DMS153 treated with DMSO at 0.1 percent for 48 hours (cell line): ENCODE measurements at regions not wholly inside any gene's neighbourhood (a gene's known extent, or its start where the extent isn't known, plus 50 kb on each side); places are given as distances from the start of the nearest gene placed in this dataset.
"Not testable (repeated sequence)": the region's sequence is repeated elsewhere in the genome, so short reads cannot be mapped to it uniquely, and the experiment has no call there.

Experiments
- DNase-seq: peaks from one replicate; lab custom pipeline; 2025; ENCODE audit not compliant: unreplicated experiment; lab: John Stamatoyannopoulos, UW

GRCh38 chr3:163335429-163335828 is 1742.9 kb downstream of the SI start:
- DNase-seq = no peak

DNA sequence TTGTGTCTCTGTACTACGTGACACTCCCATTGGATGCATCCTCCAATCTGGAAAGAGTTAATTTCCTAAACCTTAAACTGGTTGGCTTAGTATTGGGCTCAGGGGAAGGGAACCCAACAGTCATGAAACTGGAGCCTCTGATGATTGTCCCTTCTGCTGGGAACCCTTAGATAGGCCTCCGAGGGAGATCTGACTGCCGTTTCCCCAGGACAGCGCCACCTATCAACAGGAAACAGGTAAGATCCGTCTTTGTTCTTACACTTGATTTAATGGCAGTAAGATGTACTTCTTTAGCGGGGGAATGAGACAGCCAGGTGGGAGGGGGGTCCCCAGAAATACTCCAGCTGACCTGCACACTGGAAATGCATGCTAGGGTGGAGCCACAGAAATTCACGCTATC is 1749.6 kb downstream of the SI start:
- no peak for DNase-seq

GRCh38 chr3:163327086-163327485 is 1751.2 kb downstream of the SI start:
- no peak for DNase-seq

- DNase-seq = no peak
Observed at GRCh38 chr3:163315786-163316185, 1762.5 kb downstream of the SI start.

DNA sequence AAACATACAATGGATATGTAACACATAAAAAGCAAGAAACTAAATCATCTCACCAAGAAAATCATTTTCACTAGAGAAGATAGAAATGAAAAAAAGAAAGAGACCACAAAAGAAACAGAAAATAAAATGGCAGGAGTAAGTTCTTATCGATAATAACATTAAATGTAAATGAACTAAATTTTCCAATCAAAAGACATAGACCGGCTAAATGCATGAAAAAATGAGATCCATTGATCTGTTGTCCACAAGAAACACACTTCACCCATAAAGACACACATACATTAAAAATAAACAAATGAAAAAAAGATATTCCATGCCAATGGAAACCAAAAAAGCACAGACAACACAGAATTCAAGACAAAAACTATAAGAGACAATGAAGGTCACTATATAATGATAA is 1771.9 kb downstream of the SI start:
- DNase-seq = no peak

- DNase-seq = no peak
Observed at GRCh38 chr3:163273694-163274093, 1777.1 kb downstream of the OTOL1 start.

- no peak for DNase-seq
Observed at GRCh38 chr3:163266731-163267130, 1770.1 kb downstream of the OTOL1 start.

DNA sequence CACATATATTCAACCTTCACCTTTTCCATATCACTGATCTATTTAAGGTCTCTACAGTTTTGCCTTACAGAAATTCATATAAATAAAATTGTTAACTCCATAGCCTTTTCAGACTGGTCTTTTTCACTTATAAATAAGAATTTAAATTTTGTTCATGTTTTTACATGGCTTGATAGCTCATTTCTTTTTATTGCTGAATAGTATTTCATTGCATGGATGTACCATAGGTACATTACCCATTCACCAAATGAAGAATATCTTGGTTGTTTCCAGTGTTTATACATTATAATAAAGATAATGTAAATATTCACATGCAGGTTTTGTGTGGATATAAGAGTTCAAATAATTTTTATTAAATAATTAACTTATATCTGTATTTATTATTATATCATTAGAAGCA is 1765.0 kb downstream of the OTOL1 start:
- DNase-seq = no peak

GRCh38 chr3:163261056-163261455 is 1764.4 kb downstream of the OTOL1 start:
- no peak for DNase-seq

DNA sequence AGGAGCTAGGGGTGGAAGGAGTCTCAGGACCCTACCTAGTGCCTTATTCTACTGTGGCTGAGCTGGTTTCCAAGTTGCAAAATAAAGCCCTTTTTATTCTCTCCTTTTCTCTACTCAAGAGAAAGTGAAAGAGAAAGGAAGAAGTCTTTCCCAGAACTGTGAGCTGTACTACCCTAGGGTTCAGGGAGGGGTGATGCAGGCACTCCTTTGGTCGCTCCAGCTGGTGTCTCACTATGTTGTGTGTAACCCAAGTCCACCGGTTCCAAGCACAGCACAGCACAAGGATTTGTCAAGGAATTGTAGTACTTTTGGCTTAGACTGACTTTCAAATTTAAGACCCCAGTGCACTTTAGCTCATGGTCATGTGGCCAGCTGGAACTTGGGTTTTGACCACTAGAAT is 1721.7 kb downstream of the OTOL1 start:
- DNase-seq = no peak

- no peak for DNase-seq
Observed at GRCh38 chr3:163213838-163214237, 1717.2 kb downstream of the OTOL1 start.

GRCh38 chr3:163196815-163197374 is 1700.3 kb downstream of the OTOL1 start:
- DNase-seq = no peak

- no peak for DNase-seq
Observed at GRCh38 chr3:163196245-163196644, 1699.6 kb downstream of the OTOL1 start.

DNA sequence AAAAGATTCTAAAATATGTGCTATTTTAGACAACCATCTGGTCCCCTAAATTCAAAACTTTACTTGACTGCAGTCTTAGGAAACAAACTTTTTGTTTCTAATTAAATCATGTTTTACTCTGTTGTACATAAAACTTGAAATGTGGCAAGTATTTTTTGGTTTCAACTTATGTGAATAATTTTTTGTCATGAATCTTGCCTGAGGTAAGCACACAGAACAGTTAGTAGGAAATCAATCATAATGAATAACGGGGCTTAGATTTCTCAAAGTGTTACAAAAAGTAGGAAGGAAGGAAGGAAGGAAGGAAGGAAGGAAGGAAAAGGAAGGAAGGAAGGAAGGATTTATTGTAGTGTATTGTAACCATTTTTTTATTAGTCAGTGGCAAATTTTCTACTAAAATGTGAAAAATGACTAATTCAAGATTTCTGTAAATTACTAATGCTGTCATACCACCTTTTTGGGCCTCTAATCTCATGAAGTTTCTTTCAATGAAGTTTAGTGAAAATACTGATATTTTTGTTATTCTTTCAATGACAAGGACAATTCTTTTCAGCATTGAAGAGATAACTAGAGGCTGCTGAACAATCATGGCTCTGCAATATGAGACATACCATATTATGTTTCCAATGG is 1689.2 kb downstream of the OTOL1 start:
- DNase-seq = no peak

- DNase-seq = no peak
Observed at GRCh38 chr3:163175970-163176369, 1679.4 kb downstream of the OTOL1 start.

GRCh38 chr3:163172513-163172912 is 1675.9 kb downstream of the OTOL1 start:
- DNase-seq = not testable (repeated sequence)

- DNase-seq = no peak
Observed at GRCh38 chr3:163166197-163166596, 1669.6 kb downstream of the OTOL1 start.

GRCh38 chr3:163159306-163159705 is 1662.7 kb downstream of the OTOL1 start:
- no peak for DNase-seq

DNA sequence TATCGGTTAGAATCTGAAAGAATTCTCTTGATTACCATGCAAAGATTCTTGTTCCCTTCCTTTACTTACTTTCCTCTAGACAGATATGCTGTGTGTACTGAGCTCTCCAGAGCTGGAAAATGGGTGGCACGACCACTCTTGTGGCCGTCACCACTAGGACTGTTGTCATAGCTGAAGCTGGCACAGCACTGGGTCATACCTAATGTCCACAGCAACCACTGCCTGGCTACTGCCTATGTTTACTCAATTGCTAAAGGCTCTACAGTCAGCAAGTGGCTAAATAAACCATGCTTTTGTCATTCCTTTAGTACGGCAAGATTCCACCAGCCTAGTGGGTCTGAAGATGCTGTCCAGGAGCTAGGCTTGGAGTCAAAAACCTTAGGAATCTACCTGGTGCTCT is 1643.0 kb downstream of the OTOL1 start:
- no peak for DNase-seq

- no peak for DNase-seq
Observed at GRCh38 chr3:163138258-163138657, 1641.7 kb downstream of the OTOL1 start.

- DNase-seq = no peak
Observed at GRCh38 chr3:163132111-163132510, 1635.5 kb downstream of the OTOL1 start.

DNA sequence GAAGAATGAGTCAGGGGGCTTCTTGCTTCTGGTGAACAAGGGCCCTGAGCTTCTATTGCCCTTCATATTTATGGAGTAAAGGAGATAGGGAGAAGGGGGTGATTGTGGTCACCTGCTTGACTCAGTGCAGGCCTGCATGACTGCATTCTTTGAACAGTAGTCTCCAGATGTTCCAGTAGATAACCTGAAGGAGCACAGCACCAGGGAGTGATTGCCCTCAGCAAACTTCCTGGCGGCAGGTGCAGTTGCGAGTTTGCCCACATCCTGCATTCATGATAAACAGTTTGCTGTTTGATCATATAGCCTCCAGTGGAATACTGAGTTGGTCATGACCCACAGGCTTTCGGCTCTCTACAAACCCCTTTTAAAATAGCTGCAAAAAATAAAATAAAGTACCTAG is 1632.7 kb downstream of the OTOL1 start:
- no peak for DNase-seq

DNA sequence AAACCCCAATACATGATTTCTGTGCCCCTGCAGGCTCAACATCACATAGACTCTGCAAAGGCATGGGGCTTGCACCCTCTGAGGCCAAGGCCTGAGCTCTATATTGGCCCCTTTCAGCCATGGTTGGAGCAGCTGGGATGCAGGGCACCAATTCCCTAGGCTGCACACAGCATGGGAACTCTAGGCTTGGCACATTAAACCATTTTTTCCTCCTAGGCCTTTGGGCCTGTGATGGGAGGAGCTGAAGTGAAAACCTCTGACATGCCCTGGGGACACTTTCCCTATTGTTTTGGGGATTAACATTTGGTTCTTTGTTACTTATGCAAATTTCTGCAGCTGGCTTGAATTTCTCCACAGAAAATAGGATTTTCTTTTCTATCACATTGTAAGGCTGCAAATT is 1629.5 kb downstream of the OTOL1 start:
- no peak for DNase-seq
